Activated CD4-positive, alpha-beta T cell treated with anti-CD3 and anti-CD28 coated beads, Interleukin-2, amount 50 U/mL, for 1 hour (primary cell): ENCODE measurements at regions not wholly inside any gene's neighbourhood (a gene's known extent, or its start where the extent isn't known, plus 50 kb on each side); places are given as distances from the start of the nearest gene placed in this dataset.

Experiments
- DNase-seq: peaks from one replicate; pipeline ENCODE4 v3.0.0-alpha.2; 2020

DNA sequence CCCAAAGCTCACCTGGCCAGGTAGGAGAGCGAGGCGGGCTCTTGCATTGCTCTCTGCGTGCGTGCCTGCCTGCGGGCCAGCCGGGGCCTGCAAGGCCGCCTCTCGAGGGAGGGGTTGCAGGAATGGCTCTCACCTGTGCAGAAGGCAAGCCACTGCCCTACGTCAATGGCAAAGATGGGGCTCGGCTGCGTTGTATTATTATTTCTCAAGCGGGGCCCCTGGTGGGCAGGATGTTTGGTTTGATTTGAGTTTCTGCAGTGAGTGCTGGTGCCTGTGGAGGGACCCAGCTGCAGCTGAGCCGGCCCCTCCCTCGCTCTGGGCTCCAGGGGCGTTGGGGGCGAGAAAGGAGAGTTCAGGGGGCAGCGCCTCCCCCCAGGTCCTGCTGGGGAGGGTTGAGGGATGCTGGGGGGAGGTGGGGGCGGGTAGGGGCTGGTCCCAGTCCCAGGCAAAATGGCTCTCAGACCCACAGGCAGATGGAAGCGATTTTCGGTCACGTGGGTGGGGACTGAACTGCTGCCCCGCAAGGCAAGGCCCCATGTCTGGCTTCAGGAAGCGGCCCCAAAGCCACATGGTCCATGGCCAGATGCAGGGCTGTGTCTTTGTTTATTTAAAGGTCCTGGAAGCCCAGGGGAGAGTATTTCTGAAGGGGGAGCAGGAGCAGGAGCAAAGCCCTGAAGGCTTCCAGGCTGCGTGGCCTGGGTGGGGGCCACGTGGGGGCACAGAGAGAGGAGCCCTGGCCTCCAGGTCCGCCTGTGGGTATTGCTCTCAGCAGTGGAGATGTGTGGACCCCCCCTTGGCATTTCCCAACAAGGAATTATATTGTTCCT is 338.8 kb downstream of the SEC14L1 start:
- no peak for DNase-seq

DNA sequence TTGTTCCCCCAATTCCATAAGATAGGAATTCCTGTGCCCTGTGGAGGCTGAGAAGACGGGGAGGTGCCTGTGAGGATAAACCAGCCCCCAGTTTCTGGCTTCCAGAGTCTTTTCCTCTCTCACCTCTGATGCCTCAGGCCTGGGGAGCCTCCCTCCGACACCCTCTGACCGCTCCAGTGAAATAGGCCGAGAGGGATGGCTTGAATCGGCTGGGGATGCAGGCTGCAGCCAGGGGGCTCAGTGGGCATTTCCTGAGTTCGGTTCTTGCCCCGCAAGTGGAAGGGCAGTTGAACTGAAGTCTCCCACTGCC is 339.4 kb downstream of the SEC14L1 start:
- DNase-seq: no peak

- no peak for DNase-seq
Observed at GRCh38 chr17:77480509-77481215, 339.9 kb downstream of the SEC14L1 start.

DNA sequence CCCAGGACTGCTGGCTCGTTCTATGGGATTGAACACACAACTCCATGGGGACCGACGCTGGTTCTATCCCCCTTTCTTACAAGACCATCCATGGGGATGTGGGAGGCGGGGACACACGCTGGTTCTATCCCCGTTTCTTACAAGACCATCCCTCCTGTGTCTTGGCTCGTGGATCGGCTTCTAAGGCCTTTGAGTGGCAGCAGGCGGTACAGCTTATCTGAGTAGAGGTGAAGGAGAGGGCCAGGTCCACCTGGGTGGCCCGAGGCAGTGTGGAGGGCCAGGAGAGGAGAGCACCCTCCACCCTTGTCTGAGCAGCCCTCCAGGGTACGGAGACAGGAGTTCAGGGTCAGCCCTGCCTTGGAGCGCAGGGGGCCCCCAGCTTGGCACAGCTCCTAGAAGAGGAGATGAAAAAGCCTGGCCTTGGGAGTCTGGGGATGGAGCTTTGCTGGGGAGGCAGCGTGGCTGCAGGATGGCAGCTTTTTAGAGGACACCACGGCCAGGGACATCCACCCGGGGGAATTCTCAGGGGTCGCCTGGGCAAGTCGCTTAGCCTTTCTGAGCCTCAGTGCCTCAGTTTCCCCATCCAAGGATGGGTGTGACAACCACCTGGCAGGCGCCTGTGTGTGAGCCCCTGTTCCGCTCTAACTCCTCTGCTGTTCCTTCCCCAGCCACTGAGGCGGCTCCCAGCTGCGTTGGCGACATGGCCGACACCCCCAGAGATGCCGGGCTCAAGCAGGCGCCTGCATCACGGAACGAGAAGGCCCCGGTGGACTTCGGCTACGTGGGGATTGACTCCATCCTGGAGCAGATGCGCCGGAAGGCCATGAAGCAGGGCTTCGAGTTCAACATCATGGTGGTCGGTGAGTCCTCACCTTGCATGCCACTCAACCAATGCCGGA is 341.0 kb downstream of the SEC14L1 start:
- DNase-seq: no peak

DNA sequence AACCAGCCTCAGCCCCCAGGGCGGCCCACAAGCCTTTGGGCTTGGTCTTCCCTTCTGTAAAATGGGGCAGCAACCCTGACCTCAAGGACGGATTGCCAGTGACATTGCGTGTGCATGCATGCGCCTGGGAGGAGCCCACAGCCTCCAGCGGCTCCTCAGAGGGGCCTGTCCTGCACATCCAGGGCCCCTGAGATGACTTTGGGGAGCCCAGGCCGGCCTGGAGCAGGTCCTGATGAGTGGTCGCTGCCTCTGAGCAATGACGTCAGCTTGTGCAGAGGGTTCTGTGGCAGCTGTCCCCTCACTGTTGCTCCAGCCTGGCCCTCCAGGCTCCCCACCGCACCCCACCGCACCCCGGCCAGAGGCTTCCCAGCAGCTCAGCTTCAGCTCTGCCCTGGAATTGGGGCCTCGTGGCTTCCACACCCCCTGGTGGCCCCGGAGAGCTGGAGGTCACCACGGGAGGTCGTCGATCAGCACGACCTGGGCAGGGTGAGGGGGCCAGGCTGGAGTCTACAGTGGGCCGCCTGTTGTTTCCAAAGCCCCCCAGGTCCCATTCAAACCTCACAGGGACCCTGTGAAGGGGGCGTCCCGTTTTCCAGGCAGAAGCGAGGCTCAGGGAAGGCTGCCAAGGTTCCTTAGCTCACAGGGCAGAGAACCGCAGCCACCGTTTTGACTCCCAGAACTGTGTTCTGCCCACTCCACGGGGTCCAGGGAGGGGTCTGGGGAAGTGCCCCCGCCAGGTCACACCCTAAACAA is 341.8 kb downstream of the SEC14L1 start:
- DNase-seq: no peak

- DNase-seq: no peak
Observed at GRCh38 chr17:77483128-77483598, 342.4 kb downstream of the SEC14L1 start.

DNA sequence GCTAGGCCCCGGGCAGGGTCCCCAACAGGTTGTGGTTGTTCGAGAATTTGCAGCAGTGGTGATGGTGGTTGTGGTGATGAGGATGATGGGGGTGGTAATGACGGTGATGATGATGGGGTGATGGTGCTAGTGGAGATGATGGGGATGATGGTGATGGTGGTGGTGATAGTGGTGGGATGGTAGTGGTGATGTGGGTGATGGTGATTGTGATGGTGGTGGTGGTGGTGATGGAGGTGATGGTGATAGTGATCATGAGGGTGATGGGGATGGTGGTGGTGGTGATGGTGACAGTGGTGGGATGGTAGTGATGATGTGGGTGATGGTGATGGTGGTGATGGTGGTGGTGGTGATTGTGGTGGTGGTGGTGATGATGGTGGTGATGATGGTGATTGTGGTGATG is 343.3 kb downstream of the SEC14L1 start:
- no peak for DNase-seq

DNA sequence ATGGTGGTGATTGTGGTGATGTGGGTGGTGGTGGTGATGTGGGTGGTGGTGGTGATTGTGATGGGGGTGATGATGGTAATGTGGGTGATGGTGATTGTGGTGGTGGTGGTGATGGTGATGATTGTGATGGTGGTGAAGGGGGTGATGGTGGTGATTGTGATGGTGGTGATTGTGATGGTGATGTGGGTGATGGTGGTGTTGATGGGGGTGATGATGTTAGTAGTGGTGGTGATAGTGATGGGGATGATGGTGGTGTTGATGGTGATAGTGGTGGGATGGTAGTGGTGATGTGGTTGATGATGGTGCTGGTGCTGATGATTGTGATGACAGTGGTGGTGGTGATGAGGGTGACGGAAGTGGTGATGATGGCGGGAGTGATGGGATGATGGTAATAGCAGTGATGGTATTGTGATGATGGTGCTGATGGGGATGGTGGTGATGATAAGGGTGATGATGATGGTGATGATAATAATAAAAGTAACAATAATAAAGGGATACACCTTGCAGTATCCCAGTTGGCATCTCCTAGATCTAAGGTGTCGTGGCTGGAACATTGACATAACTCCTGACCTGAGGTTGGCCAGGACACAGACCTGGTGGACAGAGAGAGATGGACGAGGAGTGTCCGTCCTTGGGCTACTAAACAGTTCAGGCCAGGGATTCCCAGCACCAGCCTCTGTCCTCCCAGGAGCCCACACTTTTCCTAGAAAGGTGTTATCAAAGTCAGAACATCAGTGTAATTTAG is 344.5 kb downstream of the SEC14L1 start:
- DNase-seq: no peak

- DNase-seq: no peak
Observed at GRCh38 chr17:77487211-77487629, 346.5 kb downstream of the SEC14L1 start.

- no peak for DNase-seq
Observed at GRCh38 chr17:77487677-77488530, 347.1 kb downstream of the SEC14L1 start.

DNA sequence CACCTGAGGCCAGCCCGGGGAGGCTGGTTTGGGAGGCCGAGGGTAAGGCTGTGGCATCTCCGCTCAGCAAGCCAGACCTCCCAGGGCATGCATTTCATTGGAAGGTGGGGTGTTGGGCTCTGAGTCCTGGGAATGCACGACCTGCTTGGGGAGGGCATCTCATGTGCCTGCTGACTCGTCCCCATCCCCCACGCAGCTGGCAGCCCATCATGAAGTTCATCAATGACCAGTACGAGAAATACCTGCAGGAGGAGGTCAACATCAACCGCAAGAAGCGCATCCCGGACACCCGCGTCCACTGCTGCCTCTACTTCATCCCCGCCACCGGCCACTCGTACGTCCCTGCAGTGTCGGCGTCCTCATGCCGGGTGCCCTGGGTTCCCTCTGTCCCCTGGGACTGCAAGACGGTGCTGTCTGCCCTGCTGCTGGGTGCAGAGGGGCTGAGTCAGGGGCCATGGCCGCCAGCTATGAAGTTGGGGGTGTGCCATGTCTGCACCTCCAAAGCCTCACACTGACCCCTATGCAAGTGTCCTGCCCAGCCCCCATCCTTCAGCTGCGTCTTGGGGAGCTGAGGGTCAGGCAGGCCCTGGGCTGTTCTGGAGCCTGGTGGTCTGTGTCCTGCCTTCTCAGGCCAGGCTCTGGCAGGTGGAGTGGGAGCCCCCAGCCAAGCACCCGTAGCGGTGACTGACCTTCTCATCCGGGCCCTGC is 347.9 kb downstream of the SEC14L1 start:
- DNase-seq: no peak

DNA sequence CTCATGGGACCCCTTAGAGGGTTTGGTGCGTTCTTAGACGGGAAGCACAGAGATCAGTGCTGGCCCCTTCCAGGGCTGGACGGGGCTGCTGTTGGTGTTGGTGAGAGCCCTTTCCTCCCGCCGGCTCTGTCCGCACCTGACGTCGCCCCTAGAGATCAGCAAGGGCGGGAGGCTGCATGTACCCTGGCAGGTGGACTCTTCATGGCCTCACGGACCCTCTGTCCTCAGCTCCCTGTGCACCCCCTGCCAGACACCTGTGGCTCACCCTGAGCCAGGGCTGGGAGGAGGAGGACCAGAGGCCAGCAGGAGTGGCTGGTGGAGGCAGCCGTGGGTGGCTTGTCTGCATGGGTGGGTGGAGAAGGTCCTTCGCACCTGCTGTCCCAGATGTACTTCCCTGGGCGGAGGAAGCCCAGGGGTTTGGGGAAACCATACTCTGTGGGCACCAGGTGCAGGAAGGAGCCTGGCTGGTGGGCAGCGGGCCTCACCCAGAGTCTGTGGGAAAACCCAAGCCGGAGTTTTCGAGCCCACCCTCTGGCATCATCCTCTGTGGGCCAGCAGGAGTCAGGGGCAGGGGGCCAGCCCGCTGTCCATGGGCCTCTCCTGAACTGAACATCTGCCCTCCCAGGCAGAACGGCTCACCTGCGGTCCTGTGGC is 348.6 kb downstream of the SEC14L1 start:
- DNase-seq: no peak

DNA sequence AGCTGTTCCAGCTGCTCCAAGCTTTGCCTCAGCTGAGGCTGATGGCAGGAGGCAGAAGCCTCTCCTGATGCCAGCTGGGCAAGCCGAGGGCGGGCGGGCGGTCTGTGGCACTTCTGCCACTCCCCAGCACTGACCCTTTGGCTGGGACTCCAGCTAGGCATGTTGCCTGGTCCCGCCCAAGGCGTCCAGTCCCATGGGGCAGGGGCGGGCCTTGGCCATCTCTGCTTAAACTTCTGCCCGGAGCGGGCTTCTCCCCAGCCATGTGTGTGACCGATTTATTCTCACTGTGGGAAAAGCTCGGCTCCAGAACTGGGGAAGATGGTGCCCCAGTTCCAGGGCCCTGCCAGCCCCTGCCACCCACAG is 349.1 kb downstream of the SEC14L1 start:
- DNase-seq: no peak

DNA sequence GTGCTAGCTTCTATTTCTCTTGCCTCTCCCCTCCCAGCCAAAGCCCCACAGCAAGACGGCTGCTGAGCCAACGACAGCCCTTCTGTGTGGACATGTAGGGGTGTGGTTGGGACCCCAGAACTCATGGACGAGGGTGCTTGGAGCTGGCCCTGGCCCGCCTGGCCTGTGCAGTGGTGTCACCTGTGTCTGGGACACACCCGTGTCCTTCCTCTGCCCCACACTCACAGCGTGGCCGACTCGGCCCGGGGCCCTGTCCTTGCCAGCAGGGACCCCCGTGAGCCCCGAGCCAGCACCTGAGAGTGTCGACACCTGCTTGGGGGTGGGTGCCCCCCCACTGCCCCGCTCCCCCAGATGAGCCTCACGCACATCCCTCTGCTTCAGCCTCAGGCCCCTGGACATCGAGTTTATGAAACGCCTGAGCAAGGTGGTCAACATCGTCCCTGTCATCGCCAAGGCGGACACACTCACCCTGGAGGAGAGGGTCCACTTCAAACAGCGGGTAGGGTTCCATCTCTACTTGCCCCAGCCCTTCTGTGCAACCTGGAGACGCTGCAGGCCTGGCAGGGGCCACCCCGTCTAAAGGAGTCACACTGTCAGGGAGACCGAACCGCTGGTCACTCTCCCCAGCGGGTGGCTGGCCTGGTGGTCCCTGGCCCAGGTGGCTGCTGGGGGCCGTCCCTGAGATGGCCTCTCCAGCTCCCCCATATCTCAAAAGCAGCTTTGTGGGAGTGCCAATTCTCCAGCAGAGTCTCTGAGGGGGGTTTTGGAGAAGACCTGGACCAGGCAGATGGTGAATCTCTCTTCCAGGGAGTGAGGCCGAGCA is 349.8 kb downstream of the SEC14L1 start:
- no peak for DNase-seq

- peak; percentile 28 for DNase-seq
Observed at GRCh38 chr17:77491921-77492445, 351.2 kb downstream of the SEC14L1 start.

- DNase-seq: no peak
Observed at GRCh38 chr17:77492446-77493237, 351.9 kb downstream of the SEC14L1 start.

DNA sequence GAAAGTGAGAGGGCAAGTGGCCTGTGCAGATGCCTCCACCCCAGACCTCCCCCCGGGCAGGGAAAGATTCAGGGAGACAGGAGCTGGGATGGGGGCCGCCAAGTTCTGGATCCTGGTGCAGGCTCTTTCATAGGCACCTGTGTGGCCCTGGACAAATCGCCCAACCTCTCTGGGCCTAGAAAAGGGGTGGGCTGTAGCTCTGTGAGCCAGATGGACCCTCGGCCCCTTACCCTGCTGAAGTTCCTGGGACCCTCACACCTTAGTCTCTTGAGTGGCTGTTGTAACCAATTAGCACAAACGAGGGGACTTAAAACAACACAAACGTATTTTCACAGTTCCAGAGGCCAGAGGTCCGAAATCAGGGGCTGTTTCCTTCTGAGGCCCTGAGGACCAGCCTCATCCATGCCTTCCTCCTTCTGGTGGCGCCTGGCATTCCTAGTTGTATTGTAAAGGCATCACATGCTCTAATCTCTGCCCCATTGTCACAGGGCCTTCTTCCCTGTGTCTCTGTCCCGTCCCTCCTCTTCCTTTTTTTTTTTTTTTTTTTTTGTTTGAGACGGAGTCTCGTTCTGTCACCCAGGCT is 352.6 kb downstream of the SEC14L1 start:
- no peak for DNase-seq
